Ammon's horn (tissue), 1 donor: ENCODE measurements at regions not wholly inside any gene's neighbourhood (a gene's known extent, or its start where the extent isn't known, plus 50 kb on each side); places are given as distances from the start of the nearest gene placed in this dataset.
"Not testable (repeated sequence)": the region's sequence is repeated elsewhere in the genome, so short reads cannot be mapped to it uniquely, and the experiment has no call there.

Experiments used
- DNase-seq: peaks from one replicate; pipeline ENCODE4 v3.0.0-alpha.2; 2016; ENCODE audit warnings: low spot score

DNA sequence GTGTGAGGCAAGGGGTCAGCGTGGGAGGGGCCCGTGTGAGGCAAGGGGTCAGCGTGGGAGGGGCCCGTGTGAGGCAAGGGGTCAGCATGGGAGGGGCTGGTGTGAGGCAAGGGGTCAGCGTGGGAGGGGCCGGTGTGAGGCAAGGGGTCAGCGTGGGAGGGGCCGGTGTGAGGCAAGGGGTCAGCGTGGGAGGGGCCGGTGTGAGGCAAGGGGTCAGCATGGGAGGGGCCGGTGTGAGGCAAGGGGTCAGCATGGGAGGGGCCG, 119.2 kb downstream of the SEPTIN14 start:
- DNase-seq, result not testable (repeated sequence)

DNA sequence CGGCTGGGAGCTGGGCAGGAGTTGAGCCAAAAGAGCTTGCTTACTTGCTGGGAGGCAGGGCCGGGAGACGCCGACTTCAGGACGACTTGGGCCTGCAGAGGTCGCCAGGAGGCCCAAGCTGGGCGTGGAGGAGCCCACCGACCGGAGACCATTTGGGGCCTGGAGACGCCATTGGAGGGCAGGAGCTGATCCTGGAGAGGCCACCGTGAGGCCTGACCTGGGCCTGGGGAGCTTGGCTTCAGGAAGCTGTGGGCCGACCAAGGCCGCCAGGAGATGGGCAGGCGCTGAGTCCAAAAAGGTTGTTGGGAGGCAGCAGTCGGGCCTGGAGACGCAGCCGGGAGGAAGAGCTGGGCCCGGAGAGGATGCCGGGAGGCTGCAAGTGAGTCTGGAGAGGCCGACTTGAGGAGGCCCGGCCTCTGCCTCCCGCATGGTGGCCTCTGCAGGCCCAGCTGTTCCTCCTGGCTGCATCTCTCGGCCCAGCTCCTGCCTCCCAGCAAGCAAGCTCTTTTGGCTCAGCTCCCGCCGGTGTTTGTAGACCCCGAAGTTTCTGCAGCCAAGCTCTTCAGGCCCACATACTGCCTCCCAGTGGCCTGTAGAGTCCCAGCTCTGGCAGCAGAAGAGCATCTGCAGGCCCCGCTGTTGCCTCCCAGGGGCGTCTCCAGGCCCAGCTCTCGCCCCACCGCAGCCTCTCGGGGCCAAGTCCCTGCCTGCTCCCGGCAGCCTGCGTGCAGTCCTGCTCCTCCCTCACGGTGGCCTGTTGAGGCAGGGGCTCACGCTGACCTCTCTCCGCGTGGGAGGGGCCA, 119.7 kb downstream of the SEPTIN14 start:
- DNase-seq, result not testable (repeated sequence)

DNA sequence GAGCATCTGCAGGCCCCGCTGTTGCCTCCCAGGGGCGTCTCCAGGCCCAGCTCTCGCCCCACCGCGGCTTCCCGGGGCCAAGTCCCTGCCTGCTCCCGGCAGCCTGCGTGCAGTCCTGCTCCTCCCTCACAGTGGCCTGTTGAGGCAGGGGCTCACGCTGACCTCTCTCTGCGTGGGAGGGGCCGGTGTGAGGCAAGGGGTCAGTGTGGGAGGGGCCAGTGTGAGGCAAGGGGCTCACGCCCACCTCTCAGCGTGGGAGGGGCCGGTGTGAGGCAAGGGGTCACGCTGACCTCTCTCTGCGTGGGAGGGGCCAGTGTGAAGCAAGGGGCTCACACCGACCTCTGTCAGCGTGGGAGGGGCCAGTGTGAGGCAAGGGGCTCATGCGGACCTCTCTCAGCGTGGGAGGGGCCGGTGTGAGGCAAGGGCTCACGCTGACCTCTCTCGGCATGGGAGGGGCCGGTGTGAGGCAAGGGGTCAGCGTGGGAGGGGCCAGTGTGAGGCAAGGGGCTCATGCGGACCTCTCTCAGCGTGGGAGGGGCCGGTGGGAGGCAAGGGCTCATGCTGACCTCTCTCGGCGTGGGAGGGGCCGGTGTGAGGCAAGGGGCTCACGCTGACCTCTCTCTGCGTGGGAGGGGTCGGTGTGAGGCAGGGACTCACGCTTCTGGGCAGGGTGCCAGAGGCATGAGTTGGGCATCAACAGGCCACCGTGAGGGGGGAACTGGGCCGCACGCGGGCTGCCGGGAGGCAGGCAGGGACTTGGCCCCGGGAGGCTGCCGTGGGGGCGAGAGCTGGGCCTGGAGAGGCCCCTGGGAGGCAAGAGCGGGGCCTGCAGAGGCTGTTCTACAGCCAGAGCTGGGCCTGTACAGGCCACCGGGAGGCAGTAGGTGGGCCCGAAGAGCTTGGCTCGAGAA, 120.6 kb downstream of the SEPTIN14 start:
- not testable (repeated sequence) for DNase-seq

DNA sequence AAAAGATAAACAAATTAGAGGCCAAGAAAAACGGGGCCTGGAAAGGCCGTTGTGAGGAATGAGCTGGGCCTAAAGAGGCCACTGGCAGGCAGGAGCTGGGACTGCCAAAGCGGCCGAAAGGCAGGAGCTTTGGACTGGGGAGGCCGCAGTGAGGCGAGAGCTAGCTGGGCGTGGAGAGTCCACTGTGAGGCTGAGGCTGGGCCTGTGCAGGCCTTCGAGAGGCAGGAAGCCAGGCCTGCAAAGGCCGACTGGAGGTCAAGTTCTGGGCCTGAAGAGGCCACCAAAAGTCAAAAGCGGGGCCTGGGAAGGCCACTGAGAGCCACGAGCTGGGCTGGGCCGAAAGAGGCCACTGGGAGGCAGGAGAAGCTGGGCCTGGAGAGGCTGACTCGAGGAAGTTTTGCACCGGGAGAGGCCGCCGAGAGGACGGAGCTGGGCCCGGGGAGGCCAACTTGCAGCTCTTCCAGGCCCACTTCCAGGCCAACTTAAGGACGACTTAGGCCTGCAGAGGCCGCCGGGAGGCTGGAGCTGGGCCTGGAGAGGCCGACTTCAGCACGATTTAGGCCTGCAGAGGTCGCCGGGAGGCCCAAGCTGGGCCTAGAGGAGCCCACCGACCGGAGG, 121.8 kb downstream of the SEPTIN14 start:
- DNase-seq, result not testable (repeated sequence)

DNA sequence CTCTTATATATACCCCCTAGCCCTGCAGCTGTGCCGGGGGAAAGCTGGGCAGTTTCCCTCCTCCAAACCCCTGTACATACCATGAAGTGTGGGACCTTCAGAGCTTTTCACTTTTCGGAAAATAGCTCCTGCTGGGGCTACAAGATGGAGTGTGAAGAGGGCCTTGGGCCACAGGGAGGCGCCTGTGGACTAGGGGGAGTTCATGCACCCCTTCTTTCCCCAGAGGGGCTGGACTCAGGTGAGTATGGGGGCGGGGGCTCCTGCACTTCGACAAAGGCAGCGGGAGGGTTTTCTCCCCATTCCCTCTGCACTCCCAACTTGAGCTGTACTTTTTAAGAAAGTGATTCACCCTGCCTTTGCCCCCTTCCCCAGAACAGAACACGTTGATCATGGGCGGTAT, 122.5 kb downstream of the SEPTIN14 start:
- DNase-seq, result not testable (repeated sequence)

DNA sequence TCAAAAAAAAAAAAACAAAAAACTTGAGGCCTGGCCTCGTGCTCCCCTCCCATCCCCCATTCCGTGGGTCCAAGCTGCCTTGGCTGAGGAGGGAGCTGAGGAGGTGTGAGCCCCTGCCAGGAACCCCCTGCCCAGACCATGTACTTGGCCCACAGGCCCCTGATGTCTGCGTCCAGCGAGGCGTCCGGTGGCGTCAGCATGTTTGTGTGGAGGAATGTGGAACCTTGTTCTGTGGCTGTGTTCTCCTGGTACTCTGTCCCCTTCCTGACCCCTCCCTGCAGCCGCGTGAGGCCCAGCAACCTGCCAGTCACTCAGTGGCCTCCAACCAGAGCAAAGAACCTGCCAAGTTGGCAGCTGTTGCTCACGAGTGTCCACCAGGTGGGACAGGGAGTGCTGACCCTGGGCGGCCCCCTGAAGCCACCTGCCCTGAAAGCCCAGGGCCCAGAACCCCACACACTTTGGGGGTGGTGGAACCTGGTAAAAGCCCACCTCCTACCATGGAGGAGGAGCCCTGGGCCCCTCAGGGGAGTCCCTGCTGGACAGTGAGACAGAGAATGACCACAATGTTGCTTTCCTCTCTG, 125.8 kb downstream of the SEPTIN14 start:
- DNase-seq, result not testable (repeated sequence)

DNA sequence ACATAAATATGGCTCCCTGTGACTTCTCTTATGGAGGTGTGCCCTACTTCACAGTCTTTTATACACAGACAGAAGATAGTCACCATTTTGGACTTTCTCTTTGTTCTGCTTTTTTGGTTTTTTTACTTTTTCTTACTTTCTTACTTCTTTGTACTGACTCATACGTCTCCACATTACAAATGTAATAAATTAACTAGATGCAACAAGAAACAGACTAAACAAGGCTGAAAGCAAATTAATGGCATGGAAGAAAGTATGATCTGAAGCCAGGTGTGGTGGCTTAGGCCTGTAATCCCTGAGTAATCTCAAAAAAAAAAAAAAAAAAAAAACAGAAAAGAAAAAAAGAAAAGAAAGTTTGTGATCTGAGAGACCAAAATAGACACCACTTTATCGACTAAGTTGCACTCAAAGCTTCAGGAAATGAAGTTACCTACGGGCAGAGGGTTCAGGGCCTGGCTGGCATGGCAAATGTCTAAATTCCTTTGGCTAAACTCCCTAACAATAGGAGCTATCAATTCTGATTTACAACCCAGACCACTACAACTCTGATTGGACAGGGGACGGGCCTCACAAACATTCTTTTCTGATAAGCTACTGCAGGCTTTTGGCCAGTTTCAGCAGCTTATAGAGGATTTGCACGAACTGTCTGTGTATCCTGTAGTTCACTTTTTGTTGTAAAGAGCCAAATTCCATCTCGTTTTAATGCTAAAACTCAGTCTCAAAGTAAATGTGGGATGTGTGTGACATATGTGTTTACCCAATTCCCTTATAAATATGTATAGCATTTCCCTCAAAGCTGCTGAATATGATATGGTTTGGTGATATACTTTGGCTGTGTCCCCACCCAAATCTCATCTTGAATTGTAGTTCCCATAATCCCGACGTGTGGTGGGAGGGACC, 129.1 kb downstream of the SEPTIN14 start:
- DNase-seq, result no peak

DNA sequence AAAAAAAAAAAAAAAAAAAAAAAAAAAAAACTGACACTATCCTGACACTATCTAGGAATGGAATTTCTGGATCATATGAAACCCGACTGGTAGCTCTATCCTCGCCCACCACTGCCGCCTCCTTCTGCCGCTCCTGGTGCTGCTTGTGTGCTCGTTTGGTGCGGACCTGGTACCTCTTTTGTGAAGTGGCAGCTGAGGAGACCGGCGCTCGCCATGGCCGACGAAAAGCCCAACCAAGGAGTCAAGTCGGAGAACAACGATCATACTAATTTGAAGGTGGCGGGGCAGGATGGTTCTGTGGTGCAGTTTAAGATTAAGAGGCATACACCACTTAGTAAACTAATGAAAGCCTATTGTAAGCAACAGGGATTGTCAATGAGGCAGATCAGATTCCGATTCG, 130.6 kb downstream of the SEPTIN14 start:
- no peak for DNase-seq

DNA sequence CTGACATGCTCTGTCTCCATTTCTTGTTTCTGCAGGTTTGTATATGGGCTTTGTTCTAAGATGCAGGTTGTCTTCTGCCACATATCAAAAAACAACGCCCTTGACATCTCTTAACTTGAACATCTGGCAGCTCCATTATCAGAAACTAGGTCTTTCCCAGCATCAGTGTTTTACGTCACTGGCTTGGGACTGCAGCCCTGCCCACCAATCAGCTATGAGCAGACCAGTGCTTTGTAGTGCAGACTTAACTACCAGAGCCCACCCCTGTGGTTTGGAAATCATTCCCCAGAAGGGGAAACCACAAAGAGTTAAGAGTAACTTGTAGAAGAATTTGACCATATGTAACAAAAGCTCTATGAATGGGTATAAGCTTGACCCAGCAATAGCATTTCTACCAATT, 132.4 kb downstream of the SEPTIN14 start:
- no peak for DNase-seq

DNA sequence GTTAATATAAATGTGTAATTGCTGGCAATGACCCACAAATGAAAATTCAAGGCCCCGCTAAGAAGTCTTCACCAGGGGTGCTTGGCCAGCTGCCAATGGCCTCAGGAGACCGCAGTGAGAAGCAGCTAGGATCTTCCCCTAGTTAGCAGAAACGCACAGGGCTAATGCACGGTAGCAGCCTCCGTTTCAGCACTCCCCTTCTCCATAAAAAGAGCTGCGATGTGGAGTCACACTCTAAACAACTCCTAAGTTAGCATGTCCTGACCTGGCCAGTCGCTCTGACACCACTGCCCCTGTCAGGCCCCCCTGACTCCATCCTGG, 139.0 kb downstream of the SEPTIN14 start:
- DNase-seq, result no peak

DNA sequence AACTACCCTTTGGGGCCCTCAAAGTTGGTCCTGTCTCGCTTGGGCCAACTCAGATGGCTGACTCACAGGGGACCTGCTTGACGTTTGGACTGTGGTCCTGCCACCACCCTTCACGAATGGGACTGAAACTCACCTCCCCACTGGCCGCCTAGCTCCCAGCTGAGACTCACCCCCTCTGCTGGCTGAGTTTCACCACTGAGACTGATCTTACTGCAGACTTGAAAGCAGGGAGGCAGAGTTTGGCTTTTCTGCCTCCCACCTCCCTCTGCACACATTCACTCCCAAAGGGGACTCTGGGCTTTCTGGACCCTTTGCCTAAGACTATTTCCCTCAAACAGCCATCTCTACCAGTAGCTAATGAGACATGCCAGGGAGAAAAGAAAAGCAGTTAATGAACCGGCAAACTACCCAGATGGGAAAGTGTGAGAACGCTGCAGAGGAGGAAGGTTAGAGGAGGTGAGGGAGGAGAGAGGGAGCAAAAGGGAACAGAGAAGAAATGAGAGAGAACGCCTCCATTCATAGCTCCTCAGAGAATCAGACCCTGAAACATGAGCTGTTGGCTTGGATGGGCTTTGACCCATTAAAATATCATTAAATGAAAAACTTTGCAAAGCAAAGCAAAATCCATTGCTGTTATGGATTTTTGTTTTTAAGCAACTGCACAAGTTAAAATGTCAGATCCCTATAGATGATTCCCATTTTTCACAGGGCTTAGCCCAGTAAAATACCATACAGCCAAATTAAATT, 139.5 kb downstream of the SEPTIN14 start:
- not testable (repeated sequence) for DNase-seq

DNA sequence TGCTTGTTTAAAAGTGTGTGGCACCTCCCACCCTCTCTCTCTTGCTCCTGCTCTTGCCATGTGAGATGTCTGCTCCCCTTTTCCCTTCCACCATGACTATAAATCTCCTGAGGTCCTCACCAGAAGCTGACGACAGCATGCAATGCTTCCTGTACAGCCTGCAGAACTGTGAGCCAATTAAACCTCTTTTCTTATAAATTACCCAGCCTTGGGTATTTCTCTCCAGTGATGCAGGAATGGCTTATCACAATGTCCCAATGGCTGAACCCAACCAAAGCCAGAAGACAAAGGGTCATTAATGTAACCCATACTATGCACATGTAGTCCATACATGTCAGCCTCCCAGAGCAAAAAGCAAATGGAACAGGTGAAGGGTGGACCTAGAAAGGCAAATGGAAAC, 141.5 kb downstream of the SEPTIN14 start:
- DNase-seq, result not testable (repeated sequence)

DNA sequence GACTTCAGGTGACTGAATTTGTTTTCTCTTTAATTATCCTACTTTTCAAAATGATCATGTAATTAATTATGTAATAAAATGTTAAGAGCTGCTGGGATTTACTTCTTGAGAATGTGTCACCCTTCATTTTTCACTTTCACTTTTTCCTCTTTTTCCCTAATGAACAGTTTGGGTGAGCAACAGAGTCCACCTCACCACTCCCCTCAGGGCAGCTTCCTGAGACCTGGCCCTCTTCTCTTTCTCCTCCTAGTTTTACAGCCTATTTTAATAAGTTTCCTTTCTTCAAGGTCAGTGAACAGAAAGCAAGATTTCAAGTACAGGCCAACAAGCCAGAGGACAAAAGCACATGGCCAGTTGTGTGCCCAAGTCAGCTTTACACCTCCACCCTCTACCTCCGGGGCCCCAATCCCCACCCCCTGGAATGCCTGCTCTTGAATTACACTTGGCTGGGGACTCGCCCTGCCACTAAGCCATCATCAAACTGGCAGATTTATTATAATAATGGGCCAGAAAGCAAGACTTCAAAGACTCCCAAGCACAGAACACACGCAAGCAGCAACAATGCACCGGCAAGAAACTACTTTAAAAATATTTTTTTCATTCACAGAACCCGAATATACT, 143.1 kb upstream of the VOPP1 start:
- DNase-seq, result not testable (repeated sequence)

DNA sequence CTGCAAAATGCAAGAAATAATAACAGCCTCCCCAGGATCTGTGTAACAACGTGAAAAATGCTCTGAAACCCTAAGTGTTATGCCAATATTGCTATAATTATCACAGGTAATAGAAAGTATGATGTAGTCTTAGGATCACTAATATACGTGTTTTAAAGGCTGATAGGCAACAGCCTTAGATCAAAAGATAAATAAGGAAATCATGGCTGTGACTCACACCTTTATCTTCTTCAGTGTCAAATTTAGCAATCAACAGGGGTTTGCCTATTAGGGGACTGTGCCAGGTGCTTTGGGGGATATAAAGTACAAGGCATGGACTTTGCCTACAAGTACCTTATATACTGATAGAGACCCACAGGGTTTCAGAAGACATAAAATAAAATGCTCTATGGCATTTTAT, 142.1 kb upstream of the VOPP1 start:
- DNase-seq, result not testable (repeated sequence)

DNA sequence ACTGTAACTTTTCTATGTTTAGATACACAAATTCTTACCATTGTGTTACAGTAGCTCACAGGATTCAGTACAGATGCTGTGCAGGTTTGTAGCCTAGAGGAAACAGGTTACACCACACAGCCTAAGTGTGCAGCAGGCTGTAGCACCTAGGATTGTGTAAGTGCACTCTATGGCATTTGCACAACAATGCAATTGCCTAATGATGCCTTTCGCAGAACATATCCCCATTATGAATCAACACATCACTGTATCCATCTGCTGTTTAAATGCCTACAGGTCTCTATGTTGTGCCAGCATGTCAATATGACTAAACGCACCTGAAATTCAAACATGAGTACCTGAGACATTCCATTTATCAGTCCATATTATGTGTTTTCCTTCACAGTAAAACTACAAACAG, 138.0 kb upstream of the VOPP1 start:
- DNase-seq, result not testable (repeated sequence)

DNA sequence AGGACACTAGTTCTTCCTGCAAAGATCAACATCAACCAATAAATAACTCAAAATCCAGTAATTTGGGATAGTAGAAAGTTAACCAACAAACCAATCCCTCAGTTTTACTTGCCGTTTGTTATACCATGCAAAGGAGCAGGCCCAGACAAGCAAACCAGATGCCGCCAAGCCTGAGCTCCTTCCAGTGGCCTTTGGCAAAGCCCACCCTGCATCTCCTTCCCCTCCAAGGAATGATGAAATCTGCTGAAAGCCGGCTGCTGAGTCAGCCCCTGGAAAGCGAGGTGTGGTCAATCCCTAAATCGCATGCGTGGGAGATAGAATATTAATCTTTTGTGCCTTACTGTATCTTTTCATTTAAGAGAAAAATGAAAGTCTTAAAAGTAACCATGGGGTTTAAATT, 135.7 kb upstream of the VOPP1 start:
- DNase-seq, result not testable (repeated sequence)

DNA sequence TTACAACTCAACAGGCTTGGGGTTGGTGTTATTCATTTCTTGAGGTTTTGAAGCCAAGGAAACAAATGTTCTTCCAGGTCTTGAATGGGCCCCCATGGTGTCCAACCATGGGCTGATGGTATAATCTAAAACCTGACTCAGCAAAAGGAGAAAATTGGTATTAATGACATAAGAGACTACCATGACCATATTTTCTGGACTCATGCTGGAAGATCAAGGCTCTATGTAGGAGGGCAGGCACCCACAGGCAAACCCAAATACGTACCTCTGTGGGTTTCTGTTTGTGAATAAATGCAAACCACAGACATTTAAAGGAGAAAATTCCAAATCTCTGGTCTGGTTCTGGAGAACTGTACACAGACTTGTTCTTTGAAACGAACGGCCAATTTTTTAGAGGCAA, 135.1 kb upstream of the VOPP1 start:
- not testable (repeated sequence) for DNase-seq

DNA sequence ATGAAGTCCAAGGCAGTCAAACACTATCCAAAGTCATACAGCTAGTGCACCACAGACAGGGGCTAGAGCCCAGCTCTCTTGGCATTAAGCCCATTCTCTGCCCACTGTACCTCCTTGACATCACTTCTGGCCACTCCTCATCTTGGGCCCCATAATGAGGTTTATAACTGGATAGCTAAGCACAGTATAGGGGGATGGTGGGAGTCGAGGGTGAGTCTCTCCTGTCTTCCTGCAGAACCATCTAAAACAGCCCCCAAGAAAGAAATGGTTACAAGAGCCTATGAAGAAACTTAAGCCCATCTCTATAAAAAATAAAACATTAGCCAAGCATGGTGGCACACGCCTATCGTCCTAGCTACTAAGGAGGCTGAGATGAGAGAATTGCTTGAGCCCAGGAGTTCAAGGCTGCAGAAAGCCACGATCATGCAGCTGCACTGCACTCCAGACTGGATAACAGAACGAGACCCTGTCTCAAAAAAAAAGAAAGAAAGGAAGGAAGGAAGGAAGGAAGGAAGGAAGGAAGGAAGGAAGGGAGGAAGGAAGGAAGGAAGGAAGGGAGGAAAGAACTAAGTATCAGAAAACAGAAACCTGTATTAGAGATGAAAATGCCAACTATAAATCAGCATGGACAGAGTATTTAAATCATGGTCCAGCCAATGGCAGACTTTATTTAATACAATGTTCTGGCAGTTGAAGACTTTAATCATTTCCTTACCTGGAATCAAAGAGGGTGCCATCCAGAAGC, 134.3 kb upstream of the VOPP1 start:
- DNase-seq, result not testable (repeated sequence)

DNA sequence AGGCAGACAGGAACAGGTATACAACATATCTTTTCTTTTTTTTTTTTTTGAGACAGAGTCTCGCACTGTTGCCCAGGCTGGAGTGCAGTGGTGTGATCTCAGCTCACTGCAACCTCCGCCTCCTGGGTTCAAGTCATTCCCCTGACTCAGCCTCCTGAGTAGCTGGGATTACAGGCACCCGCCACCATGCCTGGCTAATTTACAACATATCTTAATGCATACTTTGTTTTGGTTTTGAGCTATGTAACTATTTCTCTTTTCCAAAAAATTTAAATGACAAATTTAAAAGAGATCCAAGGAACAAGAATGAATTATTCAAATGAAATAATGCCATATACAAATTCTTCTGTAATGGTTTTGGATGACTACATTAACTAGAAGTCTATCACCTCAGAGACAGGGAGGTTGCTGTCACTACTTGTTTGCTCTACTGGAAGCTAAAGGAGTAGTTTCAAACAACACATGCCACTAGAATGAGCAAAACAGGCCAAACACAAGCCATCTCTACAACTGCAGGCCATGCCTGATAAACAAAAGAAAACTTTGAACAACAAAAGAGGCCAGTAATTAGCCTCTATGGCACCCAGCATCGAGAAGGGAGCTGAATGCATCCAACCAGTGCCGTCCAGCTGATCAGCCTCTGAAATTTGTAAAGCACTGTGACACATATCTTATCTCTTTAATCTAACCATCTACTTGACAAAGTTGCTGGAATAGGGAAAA, 133.6 kb upstream of the VOPP1 start:
- DNase-seq, result not testable (repeated sequence)
